ENCODE measurements at regions not wholly inside any gene's neighbourhood (a gene's known extent, or its start where the extent isn't known, plus 50 kb on each side); places are given as distances from the start of the nearest gene placed in this dataset.

- TF ChIP-seq, protein P1, sequence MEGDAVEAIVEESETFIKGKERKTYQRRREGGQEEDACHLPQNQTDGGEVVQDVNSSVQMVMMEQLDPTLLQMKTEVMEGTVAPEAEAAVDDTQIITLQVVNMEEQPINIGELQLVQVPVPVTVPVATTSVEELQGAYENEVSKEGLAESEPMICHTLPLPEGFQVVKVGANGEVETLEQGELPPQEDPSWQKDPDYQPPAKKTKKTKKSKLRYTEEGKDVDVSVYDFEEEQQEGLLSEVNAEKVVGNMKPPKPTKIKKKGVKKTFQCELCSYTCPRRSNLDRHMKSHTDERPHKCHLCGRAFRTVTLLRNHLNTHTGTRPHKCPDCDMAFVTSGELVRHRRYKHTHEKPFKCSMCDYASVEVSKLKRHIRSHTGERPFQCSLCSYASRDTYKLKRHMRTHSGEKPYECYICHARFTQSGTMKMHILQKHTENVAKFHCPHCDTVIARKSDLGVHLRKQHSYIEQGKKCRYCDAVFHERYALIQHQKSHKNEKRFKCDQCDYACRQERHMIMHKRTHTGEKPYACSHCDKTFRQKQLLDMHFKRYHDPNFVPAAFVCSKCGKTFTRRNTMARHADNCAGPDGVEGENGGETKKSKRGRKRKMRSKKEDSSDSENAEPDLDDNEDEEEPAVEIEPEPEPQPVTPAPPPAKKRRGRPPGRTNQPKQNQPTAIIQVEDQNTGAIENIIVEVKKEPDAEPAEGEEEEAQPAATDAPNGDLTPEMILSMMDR (conservative IDR thresholded peaks at IDR 0.05; ENCODE audit: low read depth, low read length), result no peak
- no peak overlapping the region for H3K4me3 ChIP-seq (ENCODE audit: low read depth, low read length)
- DNase-seq (ENCODE audit: low read depth), result no peak
These were observed 421.3 kb downstream of the BCOR start for GRCh38 chrX:39676434-39676833.

DNA sequence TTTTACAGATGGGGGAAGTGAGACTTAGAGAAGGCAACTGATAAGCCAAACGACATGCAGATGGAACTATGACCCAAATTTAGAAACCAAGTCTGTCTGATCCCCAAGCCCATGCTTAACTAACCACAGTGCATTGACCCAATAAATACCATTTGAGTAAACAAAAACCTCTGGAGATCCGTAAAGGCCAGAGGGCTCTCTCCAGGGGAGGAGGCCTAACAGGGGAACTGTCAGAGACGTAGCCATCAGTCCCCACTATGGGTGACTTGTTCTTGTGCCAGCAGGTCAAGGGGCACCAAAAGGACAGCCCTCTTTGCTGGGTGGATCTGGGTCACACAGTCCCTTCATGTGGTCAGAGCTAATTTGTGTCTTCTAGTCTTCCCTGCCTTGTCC is 420.2 kb downstream of the BCOR start:
- TF ChIP-seq, protein P1 (conservative IDR thresholded peaks at IDR 0.05; ENCODE audit: low read depth, low read length), result no peak

GRCh38 chrX:39677978-39678791 is 419.6 kb downstream of the BCOR start:
- H3K4me3 ChIP-seq (ENCODE audit: low read depth, low read length), result no peak overlapping the region
- DNase-seq (ENCODE audit: low read depth), result no peak
- TF ChIP-seq, protein P1 (conservative IDR thresholded peaks at IDR 0.05; ENCODE audit: low read depth, low read length), result no peak

More for the DNA sequence above, 420.2 kb downstream of the BCOR start:
- no peak for DNase-seq (ENCODE audit: low read depth)
- H3K4me3 ChIP-seq (ENCODE audit: low read depth, low read length), result no peak overlapping the region

DNA sequence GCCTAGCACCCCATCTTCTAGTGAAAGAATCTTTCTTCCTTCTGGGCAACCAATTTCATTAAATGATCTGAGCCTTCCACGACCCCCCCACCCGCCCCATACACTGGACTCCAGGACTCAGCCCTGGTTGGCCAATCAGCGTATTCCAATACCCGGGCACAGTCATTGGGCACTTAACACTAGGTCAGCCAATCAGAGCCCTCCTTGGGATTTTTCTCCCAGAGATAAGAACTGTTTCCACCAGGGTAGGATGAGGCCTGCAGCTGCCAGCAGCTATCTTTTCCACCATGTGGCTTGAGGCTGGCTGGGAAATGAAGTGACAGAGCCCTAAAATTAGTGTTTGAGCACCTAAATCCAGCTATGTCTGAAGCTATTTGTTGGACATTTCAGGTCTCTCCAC is 418.8 kb downstream of the BCOR start:
- no peak for DNase-seq (ENCODE audit: low read depth)
- no peak overlapping the region for H3K4me3 ChIP-seq (ENCODE audit: low read depth, low read length)
- TF ChIP-seq, protein P1 (conservative IDR thresholded peaks at IDR 0.05; ENCODE audit: low read depth, low read length), result no peak

- H3K4me3 ChIP-seq (ENCODE audit: low read depth, low read length), result no peak overlapping the region
- DNase-seq (ENCODE audit: low read depth), result no peak
- TF ChIP-seq, protein P1 (conservative IDR thresholded peaks at IDR 0.05; ENCODE audit: low read depth, low read length), result no peak
These were observed 418.1 kb downstream of the BCOR start for GRCh38 chrX:39679497-39680157.

DNA sequence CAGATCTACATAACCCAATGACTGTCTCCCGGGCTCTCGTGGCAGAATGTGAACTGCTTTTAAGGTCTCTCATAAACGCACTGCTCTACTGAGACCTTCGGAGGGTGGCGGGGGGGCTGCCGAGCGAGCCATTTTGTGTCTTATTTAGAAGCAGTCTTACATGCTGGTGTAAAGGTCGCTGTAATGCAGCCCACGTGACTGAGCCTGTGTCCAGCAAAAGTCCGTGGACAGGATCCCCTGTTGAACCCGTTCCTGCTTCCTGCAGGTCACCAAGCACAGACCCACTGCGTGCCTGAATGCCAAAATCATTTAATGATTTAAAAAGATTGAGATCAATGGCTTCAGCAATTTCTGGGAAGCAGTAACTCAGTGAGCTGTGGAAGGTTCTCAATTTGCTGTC is 415.9 kb downstream of the BCOR start:
- no peak overlapping the region for H3K4me3 ChIP-seq (ENCODE audit: low read depth, low read length)
- no peak for DNase-seq (ENCODE audit: low read depth)
- TF ChIP-seq, protein P1 (conservative IDR thresholded peaks at IDR 0.05; ENCODE audit: low read depth, low read length), result no peak

All from choroid plexus epithelial cell (primary cell).